ENCODE measurements at regions not wholly inside any gene's neighbourhood (a gene's known extent, or its start where the extent isn't known, plus 50 kb on each side); places are given as distances from the start of the nearest gene placed in this dataset.

DNA sequence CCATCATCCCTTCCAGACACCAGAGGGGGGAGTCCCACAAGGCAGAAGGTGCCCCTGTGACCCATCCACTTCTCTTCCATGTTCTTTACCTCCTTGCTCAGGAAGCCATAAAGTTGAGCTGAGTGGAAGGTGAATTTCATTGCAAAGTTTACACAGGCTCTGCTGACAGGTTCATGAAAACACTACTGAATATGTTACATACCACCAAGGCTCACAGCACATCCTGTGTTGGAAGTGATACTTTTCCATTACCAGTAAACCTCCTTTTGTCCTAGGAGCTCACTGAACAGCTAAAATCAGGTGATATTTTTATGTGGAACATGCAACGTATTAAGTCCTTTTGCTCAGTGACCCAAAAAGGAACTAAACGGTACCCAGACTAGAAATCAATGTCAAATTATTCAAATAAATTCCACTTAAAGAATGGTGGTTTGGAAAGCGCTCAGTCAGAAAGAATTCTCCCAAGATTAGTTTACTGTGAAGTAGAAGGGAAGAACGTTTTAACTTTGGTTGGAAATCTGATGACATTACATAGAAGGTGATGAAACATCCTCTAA is 196.2 kb upstream of the NUDT4 start:
- no peak for DNase-seq (ENCODE audit: low read depth)
- H3K4me3 ChIP-seq (ENCODE audit: low read depth, low read length), result no peak overlapping the region

DNA sequence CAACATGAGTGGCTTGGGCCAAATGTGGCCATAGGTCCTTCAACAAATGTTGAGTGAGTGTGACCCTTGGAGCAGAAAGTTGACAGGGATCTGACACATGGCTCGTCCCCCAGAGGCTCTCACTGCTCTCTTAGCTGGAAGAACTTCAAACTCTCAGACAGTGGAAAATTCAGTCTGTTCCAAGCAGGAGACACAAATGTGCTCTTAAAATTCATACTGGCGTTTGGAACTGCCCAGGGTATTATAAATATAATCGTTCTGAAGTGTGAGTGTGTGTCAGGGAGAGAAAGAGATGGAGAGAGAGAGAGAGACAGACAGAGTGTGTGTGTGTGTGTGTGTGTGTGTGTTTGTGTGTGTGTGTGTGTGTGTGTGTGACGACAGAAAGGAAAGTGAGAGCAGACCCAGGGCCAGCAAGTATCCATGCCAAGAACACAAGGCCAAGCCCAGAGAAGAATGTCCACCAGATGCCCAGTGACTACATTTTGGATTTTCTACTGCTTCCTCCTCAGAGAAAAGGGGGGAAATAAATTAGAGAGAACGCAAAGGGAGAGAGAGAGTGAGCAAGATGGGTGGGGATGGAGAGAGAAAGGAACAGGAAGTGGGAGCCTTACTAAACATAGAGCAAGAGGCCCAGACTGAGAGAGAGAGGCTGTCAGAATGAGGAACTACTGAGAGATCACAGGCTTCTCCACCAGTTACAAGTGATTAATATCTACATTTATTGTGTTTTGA is 193.6 kb upstream of the NUDT4 start:
- no peak overlapping the region for H3K4me3 ChIP-seq (ENCODE audit: low read depth, low read length)
- no peak for DNase-seq (ENCODE audit: low read depth)

DNA sequence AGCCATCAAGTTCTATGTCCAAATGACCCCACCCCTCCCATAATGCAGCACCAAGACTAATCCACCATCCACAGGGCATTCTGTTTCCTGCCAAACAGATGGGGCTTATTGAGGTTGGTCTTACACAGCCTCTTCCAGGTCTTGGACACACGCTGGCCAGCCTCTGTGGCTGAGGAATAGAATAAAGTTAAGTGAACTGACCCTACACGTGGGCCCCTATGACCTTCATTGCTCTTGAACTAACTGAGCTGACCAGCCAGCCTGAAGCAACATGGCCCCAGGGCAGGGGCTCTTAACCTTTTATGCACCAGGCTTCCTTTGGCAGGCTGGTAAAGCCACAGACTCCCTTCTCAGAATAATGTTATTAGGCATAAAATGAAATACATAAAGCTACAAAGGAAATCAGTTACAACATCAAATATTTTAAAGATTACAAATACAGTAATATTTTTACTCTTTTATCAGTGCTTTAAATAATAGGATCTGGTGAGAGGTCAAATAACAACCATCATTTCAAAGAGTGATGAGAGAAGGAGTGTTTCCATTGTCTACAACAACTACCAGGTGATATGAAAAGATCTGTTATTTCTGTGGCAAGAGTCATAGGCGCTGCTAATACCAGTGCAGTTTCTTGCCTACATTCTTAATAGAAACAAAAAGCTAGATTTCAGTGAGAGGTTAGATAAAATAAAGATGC is 192.9 kb upstream of the NUDT4 start:
- DNase-seq (ENCODE audit: low read depth), result no peak
- no peak overlapping the region for H3K4me3 ChIP-seq (ENCODE audit: low read depth, low read length)

DNA sequence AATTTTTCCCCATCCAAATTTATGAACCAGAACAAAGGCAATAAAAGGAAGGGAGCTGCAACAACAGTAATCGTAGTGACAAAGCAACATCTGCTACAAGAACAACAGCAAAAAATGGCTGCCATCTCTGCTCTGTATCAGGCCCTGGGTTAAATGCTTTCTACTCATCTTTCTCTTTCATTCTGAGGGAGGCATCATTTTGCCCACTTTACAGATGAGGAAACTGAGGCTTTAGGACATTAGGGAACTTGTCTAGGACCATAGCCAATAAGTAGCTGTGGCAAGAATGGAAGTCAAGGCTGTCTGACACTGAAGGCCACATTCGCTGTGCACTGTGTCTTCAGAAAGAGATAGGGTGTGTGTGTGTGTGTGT is 192.4 kb upstream of the NUDT4 start:
- no peak overlapping the region for H3K4me3 ChIP-seq (ENCODE audit: low read depth, low read length)
- no peak for DNase-seq (ENCODE audit: low read depth)

DNA sequence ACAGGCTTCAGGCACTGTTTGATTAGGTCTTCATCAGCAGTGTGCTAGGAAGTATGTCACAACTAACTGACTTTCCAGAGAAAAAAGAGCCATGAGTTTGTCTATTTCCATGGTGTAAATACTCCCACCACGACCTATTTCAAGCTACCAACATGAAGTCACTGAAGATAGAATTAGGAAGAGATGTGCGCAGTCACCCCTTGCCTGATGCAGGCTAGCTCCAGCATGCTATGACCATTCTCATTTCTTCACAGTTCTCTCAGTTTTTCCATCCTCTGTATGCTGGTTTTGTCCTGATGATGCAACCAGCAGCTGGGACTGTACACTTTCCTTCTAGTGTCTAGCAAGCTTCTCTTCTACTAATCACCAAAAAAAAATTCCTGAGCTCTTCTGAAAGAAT is 191.6 kb upstream of the NUDT4 start:
- H3K4me3 ChIP-seq (ENCODE audit: low read depth, low read length), result no peak overlapping the region
- peak; percentile 32 for DNase-seq (ENCODE audit: low read depth)

DNA sequence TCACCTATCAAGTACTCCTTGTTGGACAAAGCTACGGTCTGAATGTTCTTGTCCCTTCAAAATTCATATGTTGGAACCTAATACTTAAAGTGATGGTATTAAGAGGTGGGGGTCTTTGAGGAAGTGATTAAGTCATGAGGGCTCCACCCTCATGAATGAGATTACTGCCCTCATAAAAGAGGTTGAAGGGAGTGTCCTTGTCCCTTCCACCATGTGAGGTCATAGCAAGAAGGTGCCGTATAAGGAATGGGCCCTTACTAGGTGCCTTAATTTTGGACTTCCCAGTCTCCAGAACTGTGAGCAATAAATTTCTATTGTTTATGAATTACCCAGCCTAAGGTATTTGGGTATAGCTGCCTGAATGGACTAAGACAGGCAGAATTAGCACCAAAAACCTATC is 191.1 kb upstream of the NUDT4 start:
- DNase-seq (ENCODE audit: low read depth), result no peak
- H3K4me3 ChIP-seq (ENCODE audit: low read depth, low read length), result no peak overlapping the region

DNA sequence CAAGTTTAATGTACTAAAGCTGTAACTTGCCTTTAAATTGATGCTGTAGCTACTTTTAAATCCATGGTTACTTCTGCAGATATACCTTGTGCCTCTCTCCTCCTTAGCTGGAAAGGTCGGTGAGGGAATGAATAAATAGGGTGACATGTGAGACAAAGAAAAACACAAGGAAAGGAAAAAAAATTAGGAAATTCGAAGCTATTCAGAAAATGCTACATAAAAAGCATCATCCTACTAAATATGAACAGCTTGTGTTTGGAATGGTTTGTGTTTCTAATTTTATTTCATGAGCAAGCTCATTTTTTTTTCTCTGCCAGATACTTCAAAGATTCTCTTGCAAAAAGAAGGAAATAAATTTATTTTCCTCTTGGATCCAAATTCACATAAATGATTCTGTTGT is 186.3 kb upstream of the NUDT4 start:
- DNase-seq (ENCODE audit: low read depth), result no peak
- H3K4me3 ChIP-seq (ENCODE audit: low read depth, low read length), result no peak overlapping the region

DNA sequence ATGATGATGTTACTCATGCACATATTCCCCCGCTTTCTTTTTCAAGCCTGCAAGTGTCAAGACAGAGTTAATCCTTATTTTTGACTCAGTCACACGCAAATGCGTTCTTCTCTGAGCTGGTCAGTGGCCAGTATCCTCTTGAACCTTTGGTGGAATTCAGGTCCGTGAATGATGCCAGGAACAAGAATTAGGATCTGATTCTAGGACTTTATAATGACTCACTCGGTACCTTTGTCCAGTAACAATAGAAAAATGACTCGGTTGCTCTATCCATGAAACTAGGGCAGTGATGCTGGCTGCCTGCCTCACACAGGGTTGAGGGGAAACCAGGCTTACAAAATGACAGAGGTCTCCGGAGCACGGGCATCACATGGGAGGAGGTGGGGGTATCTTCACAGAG is 185.8 kb upstream of the NUDT4 start:
- DNase-seq (ENCODE audit: low read depth), result no peak
- no peak overlapping the region for H3K4me3 ChIP-seq (ENCODE audit: low read depth, low read length)

DNA sequence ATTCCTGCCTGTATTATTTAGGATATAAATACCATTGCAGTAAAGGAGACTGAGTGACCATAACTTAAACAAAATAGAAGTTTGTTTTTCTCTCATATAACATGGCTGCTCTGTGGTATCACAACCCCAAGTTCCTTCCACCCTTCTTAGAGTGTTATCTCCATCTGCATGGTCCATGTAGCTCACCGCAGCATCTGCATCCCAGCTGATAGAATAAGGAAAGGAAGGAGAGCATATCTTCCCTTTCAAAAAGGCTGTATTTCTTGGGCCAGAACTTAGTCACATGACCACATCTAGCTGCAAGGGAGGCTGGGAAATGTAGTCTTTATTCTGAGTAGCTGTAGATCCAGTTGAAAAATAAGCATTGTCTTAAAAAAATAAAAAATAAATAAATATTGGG is 184.8 kb upstream of the NUDT4 start:
- no peak for DNase-seq (ENCODE audit: low read depth)
- no peak overlapping the region for H3K4me3 ChIP-seq (ENCODE audit: low read depth, low read length)

DNA sequence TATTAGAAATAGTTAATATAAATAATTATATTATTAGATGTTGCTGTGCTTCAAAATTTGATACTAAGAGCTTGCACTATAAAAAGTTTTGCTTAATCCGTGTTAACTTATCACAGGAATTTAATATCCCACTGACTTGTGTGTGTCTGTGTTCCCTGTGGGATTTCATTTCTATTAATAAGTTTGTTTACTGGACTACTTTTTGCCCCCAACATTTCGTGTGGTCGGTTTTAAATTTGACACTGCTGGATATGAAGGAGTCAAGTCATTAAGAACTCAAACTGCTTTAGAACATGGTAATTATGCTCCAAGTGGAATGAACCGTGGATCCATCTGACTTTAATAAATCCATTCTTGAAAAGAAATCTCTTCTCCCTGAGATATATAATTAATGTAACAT is 182.2 kb upstream of the NUDT4 start:
- no peak for DNase-seq (ENCODE audit: low read depth)
- H3K4me3 ChIP-seq (ENCODE audit: low read depth, low read length), result no peak overlapping the region

DNA sequence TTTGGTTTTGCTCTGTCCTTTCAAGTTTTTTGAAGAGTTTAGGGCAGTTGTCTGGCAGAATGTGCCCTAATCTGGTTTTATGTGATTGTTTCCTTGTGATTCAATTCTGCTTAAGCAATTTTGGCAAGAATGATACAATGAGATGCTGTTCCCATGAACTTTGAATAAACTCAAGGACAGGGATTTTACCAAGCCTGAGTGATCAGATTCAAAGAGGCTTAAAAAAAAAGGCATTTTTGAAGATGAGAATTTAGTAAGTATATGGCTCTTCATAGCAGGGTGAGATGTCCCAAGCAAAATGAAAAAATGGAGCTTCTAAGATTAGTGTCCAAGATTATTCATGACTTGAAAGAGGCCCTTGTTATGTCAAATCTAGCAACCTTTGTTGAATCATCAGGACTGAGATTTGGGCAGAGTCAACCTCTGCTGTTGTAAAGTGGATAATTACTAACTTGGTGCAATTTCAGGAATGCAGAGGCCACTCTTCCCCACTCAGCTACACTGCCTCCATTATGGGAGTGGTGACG is 180.6 kb upstream of the NUDT4 start:
- no peak overlapping the region for H3K4me3 ChIP-seq (ENCODE audit: low read depth, low read length)
- DNase-seq (ENCODE audit: low read depth), result peak; percentile 52

DNA sequence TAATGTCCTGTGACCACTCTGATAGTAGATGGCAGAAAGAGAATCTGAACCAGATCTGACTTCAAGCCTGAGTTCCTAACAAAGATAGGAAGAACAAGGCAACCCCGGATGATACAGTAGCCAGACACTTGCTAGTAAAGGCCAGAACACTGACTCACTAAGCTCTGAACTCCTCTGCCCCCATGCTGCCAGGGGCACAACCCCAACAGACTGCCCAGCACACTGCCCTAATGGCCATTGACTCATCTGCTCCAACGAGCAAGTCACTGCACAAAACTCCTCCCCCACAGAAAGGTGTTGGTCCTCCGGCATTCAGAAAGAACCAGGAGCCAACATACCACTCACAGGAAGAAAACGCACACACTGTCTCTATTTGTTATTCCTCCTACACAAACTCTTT is 179.6 kb upstream of the NUDT4 start:
- no peak overlapping the region for H3K4me3 ChIP-seq (ENCODE audit: low read depth, low read length)
- DNase-seq (ENCODE audit: low read depth), result peak; percentile 57

DNA sequence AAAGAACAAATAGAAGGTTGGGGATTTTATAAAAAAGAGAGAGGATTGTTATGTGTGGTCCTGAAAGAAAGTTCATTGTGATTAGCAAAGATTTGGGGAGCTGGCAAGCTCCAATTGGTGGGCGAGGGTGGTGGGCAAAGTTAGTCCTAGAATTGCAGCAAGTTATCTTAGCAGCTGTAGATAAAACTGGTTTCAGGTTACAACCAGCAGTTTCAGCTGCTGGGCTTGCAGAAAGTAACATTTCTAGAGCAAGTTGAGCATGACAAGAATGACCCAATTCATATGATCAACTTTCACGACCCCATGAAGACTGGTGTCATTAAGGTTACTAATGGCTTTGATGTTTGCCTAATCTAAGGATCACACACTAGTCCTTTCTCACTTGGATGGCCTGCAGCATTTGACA is 177.9 kb upstream of the NUDT4 start:
- H3K4me3 ChIP-seq (ENCODE audit: low read depth, low read length), result no peak overlapping the region
- no peak for DNase-seq (ENCODE audit: low read depth)

DNA sequence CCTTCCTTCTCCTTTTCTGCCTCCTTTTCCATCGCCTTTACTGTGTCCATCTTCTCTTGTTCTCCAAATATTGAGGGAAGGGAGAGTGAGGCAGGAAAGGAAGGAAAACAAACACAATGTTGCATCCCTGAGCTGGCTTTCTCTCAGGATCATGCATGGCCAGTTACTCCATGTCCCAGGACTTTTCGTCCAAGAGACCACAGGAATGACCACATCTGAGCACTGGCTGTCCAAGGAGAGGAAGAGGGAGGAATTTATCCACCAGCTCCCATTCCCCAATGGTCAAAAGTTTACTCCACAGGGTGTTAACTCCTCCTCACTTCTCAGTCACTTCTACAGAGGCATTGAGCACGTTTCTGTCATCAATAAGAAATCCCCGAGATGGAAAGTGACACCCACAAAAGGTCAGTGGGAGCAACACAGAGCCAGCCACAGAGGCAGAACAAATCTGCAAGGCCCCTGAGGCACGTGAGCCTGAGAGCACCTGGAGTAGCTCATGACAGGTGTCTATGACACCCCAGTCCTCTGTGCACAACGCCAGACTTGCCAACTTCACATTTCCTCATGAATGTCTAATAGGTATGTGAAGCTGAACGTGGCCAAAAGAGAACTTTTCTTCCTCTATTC is 177.3 kb upstream of the NUDT4 start:
- H3K4me3 ChIP-seq (ENCODE audit: low read depth, low read length), result no peak overlapping the region
- DNase-seq (ENCODE audit: low read depth), result peak; percentile 49

DNA sequence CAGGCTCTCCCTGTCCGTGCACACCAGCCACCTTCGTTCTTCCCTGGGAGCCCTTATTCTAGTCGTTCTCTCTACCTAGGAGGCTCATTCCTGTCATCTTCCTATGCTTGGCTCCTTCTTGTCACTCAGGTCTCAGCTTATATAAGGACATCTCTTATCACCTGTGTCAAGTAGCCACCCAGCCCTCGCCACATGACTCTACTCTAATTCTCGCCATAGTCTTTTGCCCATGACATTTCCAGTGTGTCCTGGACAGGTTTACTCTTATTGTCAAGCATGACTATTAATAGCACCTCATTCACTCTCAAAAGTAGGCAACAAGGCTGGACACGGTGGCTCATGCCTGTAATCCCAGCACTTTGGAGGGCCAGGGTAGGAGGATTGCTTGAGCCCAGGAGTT is 175.7 kb upstream of the NUDT4 start:
- no peak for DNase-seq (ENCODE audit: low read depth)
- no peak overlapping the region for H3K4me3 ChIP-seq (ENCODE audit: low read depth, low read length)

DNA sequence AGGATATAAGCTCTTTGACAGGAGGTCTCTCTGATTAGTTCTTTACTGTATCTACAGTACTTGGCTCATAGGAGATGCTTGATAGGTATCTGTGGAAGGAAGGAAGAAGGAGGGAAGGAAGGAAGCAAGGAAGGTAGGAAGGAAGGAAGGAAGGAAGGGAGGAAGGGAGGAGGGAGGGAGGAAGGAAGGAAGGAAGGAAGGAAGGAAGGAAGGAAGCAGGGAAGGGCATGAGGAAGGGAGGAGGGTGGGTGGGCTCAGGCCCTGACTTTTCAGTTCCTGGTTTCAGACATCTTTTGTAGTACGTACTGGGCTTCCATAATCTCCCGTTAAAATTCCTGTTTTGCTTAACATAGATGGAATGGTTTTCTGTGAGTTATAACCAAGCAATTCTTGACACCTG is 175.0 kb upstream of the NUDT4 start:
- no peak overlapping the region for H3K4me3 ChIP-seq (ENCODE audit: low read depth, low read length)
- no peak for DNase-seq (ENCODE audit: low read depth)

DNA sequence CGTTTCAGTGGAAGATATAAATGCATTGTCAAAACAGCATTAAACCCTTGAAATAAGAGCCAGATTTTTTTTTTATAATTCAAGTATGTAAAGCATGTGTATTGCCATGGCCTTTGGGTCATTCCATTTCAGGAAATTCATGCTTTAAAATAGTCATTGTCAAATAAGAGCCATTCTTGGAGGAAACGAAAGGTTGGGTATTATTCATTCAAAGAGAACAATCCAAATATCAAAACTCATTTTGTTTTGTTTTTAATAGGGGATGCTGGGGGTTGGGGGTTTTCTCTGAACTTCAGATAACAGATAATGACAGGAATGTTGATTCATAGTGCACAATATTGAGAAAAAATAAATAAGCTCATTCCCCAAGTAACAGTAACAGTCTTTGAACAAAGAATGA is 174.4 kb upstream of the NUDT4 start:
- H3K4me3 ChIP-seq (ENCODE audit: low read depth, low read length), result no peak overlapping the region
- DNase-seq (ENCODE audit: low read depth), result no peak

DNA sequence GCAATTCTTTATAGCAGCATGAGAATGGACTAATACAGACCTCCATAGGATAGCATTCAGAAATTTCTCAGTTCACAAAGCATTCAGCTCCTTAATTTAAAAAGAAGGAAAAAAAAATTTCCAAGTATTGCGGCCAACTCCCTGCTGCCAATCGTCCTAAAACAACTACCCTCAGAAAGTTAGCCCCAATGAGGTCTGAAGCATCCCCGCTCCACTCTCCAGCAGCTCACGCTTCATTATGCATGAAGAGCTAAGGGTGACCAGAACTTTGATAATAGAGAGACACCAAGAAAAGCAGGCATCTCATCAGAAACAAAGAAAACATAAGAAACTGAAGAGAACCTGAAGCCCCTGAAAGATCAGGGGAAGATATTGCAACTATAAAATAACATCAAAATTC is 172.8 kb upstream of the NUDT4 start:
- DNase-seq (ENCODE audit: low read depth), result no peak
- no peak overlapping the region for H3K4me3 ChIP-seq (ENCODE audit: low read depth, low read length)

DNA sequence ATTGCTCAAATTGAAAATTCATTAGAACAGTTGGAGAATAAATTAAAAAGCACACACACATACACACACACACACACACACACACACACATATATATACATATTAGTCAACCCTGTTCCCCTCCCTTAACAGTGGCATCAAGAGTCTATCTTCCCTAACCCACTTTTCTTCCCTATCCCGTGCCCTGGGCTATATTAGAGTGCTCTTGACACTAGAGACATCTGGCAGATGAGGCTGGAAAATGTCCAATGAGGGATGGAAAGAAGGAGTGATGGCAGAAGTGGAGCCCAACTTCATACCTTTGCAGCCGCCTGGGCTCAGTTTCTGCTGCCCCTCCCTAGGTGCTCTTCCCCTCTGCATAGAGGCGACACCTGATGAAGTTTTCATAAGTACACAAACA is 172.4 kb upstream of the NUDT4 start:
- no peak overlapping the region for H3K4me3 ChIP-seq (ENCODE audit: low read depth, low read length)
- DNase-seq (ENCODE audit: low read depth), result no peak

DNA sequence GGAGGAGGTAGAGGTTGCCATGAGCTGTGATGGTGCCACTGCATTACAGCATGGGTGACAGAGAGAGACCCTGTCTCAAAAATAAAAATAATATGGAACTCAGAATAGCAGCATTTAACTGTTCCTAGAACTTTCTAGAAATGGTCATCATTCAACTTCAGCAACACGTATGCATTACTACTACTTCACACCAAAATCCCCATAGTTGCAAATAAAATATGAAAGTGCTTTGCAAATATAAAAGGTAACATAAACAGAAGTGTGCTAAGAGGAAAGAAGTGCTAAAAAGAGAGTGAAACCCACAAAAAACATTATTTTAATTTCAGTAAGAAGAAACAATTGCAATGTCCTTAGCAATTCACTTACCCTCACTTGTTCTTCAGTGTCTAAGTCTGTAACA is 169.7 kb upstream of the NUDT4 start:
- no peak for DNase-seq (ENCODE audit: low read depth)
- H3K4me3 ChIP-seq (ENCODE audit: low read depth, low read length), result no peak overlapping the region
